Endothelial cell of umbilical vein (primary cell): ENCODE measurements at regions not wholly inside any gene's neighbourhood (a gene's known extent, or its start where the extent isn't known, plus 50 kb on each side); places are given as distances from the start of the nearest gene placed in this dataset.

Experiments
- BruUV-seq: library from RNA; stranded (reverse); fragments of 400-500 nt; replicated peaks from 2 replicates; lab custom pipeline; 2021; lab: Mats Ljungman, UMichigan
- CTCF ChIA-PET: fragments of 300-600, 350-600 bp; sonication (Branson Sonifier 250); formaldehyde crosslinking; loops from one replicate; lab custom pipeline; 2021; ENCODE audit warnings: antibody characterized with exemption, inconsistent platforms; lab: Charles Lee
- POLR2A ChIA-PET: fragments of 300-600, 350-600 bp; sonication (Branson Sonifier 250); formaldehyde crosslinking; loops from one replicate; lab custom pipeline; 2021; ENCODE audit warnings: antibody characterized with exemption, inconsistent platforms; lab: Charles Lee
- DNase-seq: peaks from one replicate; pipeline ENCODE4 v3.0.0-alpha.2; 2011; ENCODE audit warnings: low read depth, low spot score
- FAIRE-seq: peaks from 2 replicates; lab custom pipeline; 2011; peaks lifted over from hg19 to GRCh38; lab: Jason Lieb, UNC
- H2AFZ ChIP-seq: 2 replicates; pipeline ENCODE4 v1.6.0; 2012; ENCODE audit warnings: low read depth, low read length, control low read depth, inconsistent platforms
- H3K27ac ChIP-seq: 2 replicates; pipeline ENCODE4 v1.5.1; 2011; ENCODE audit warnings: low read depth, mild to moderate bottlenecking, control low read depth, low read length, moderate library complexity; ENCODE audit not compliant: insufficient read depth
- H3K27me3 ChIP-seq, 2 experiments: 2 replicates each; pipeline versions ENCODE4 v1.6.0 to v1.6.1; 2011; ENCODE audit warnings: low read length in 2 of 2, mixed read lengths in 1 of 2; ENCODE audit not compliant: control insufficient read depth in 2 of 2, insufficient read depth in 2 of 2
- H3K36me3 ChIP-seq, 2 experiments: 2 replicates in 1 of 2; 3 replicates in 1 of 2; pipeline ENCODE4 v1.5.1; 2011; ENCODE audit warnings: low read length in 2 of 2, mild to moderate bottlenecking in 1 of 2, moderate library complexity in 1 of 2; ENCODE audit not compliant: control insufficient read depth in 2 of 2, insufficient read depth in 2 of 2; ENCODE audit errors: extremely low read depth in 1 of 2
- H3K4me1 ChIP-seq: 3 replicates; pipeline ENCODE4 v1.5.1; 2011; ENCODE audit warnings: mild to moderate bottlenecking, low read length; ENCODE audit not compliant: control insufficient read depth, insufficient read depth; ENCODE audit errors: extremely low read depth
- H3K4me2 ChIP-seq: 2 replicates; pipeline ENCODE4 v1.6.1; 2011; ENCODE audit warnings: low read length, control low read depth, mixed read lengths; ENCODE audit not compliant: insufficient read depth
- H3K4me3 ChIP-seq, 3 experiments: fragments of 200-600 bp in 1 of 3; sonication (generic), shearing (Covaris generic) in 1 of 3; replicated peaks in 1 of 3; 2 replicates each; pipeline ENCODE4 v1.5.1; 2011 to 2016; ENCODE audit warnings: control low read depth in 3 of 3, low read length in 3 of 3, mild to moderate bottlenecking in 2 of 3, inconsistent platforms in 1 of 3, low read depth in 1 of 3, moderate library complexity in 1 of 3; ENCODE audit not compliant: insufficient read depth in 1 of 3
- H3K79me2 ChIP-seq: 2 replicates; pipeline ENCODE4 v1.6.0; 2012; ENCODE audit warnings: low read length, inconsistent platforms; ENCODE audit not compliant: control insufficient read depth, insufficient read depth
- H3K9ac ChIP-seq: replicated peaks from 2 replicates; pipeline ENCODE3; 2011; ENCODE audit warnings: low read length, control low read depth; ENCODE audit not compliant: insufficient read depth; ENCODE audit errors: extremely low read depth
- H3K9me1 ChIP-seq: replicated peaks from 3 replicates; pipeline ENCODE4 v1.6.0; 2011; ENCODE audit warnings: mild to moderate bottlenecking, low read length; ENCODE audit not compliant: control insufficient read depth, insufficient read depth; ENCODE audit errors: extremely low read depth
- H3K9me3 ChIP-seq: replicated peaks from 2 replicates; pipeline ENCODE4 v1.5.1; 2012; ENCODE audit warnings: low read length, inconsistent platforms; ENCODE audit not compliant: control insufficient read depth, insufficient read depth
- H4K20me1 ChIP-seq: replicated peaks from 2 replicates; pipeline ENCODE3; 2011; ENCODE audit warnings: mild to moderate bottlenecking, low read length; ENCODE audit not compliant: control insufficient read depth, insufficient read depth; ENCODE audit errors: extremely low read depth
- EZH2 ChIP-seq: IDR thresholded peaks from 2 replicates; pipeline ENCODE4 v1.6.1; 2012; ENCODE audit warnings: borderline replicate concordance, low read depth, mild to moderate bottlenecking, moderate library complexity, low read length, inconsistent platforms; ENCODE audit not compliant: severe bottlenecking
- FOS ChIP-seq: IDR thresholded peaks from 2 replicates; pipeline ENCODE4 v1.6.1; 2011; ENCODE audit warnings: mild to moderate bottlenecking, low read length, moderate library complexity, borderline replicate concordance; ENCODE audit not compliant: insufficient read depth
- GATA2 ChIP-seq: IDR thresholded peaks from 2 replicates; pipeline ENCODE4 v1.7.0; 2011; ENCODE audit warnings: low read depth, mild to moderate bottlenecking, moderate library complexity, mixed read lengths, low read length; ENCODE audit not compliant: insufficient read length, insufficient read depth
- JUN ChIP-seq: IDR thresholded peaks from 2 replicates; pipeline ENCODE4 v1.6.1; 2011; ENCODE audit warnings: borderline replicate concordance, low read depth; ENCODE audit not compliant: insufficient read length, insufficient read depth
- MYC ChIP-seq: IDR thresholded peaks from one replicate; pipeline ENCODE4 v1.6.1; 2011; ENCODE audit warnings: mild to moderate bottlenecking, low read depth, low read length
- POLR2A ChIP-seq: IDR thresholded peaks from 2 replicates; pipeline ENCODE4 v1.6.1; 2012; ENCODE audit warnings: low read depth, mild to moderate bottlenecking, control low read depth, low read length
- POLR2AphosphoS5 ChIP-seq: IDR thresholded peaks from 2 replicates; pipeline ENCODE4 v1.6.1; 2012; ENCODE audit warnings: low read depth, mild to moderate bottlenecking, control low read depth, low read length, moderate library complexity; ENCODE audit not compliant: insufficient read depth
- dilution Hi-C: fragments of 300-500 bp; cut with MboI; formaldehyde crosslinking; loops from one replicate; pipeline ENCODE4 v1.15.0; 2019; ENCODE audit warnings: low sequenced_read_pairs; ENCODE audit not compliant: extremely low pct_ligation_motif_present
- intact Hi-C: fragments of 100-400 bp; cut with micrococcal nuclease; formaldehyde crosslinking; loops from one replicate; pipeline ENCODE4 v1.10.0; 2022
- TF ChIP-seq, protein P1 (sequence below): IDR thresholded peaks from 2 replicates; pipeline ENCODE4 v1.6.1; 2011; ENCODE audit not compliant: insufficient read depth, insufficient read length
- TF ChIP-seq, protein P2 (sequence below), 2 donors: IDR thresholded peaks; 1 replicate in 1 of 2; 2 replicates in 1 of 2; pipeline ENCODE4 v1.5.1; 2011; ENCODE audit warnings: low read length in 2 of 2, mild to moderate bottlenecking in 2 of 2, moderate library complexity in 2 of 2, control low read depth in 1 of 2, inconsistent platforms in 1 of 2, low read depth in 1 of 2; ENCODE audit not compliant: insufficient read depth in 1 of 2; ENCODE audit errors: extremely low read depth in 1 of 2

DNA sequence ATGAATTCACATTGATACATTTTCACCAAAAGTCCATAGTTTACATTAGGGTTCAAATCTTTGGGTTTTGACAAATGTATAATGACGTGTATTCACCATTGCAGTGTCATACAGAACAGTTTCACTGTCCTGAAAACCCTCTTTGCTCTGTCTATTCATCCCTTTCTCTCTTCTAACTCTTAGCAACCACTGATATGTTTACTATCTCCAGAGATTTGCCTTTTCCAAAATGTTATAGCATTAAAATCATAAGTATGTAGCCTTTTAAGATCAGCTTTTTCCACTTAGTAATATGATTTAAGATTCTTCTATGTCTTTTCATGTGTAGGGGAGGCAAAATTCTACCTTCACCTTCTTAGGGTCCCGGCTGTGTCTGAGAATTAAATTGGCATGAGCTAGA is 203.8 kb downstream of the TPRG1 start:
- no peak overlapping the region for H3K4me3 ChIP-seq
- H3K9ac ChIP-seq, result no peak overlapping the region
- FAIRE-seq (no peak), DNase-seq (no peak)
- no peak overlapping the region for H3K27ac ChIP-seq
- no peaks in the 10 kb centered on the region for H3K9me1 ChIP-seq
- dilution Hi-C loops, result no loop called here
- no peaks in the 10 kb centered on the region for H3K27me3 ChIP-seq
- no TSS peak for BruUV-seq
- ChIA-PET POLR2A (no interaction called here), CTCF (no interaction called here)
- no peaks in the 10 kb centered on the region for H4K20me1 ChIP-seq
- no peaks in the 10 kb centered on the region for H3K4me1 ChIP-seq
- TF ChIP-seq JUN, result no peak
- no peak for TF ChIP-seq POLR2AphosphoS5
- TF ChIP-seq EZH2, result no peak
- TF ChIP-seq, protein P1, sequence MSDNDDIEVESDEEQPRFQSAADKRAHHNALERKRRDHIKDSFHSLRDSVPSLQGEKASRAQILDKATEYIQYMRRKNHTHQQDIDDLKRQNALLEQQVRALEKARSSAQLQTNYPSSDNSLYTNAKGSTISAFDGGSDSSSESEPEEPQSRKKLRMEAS, result no peak
- TF ChIP-seq MYC, result no peak
- TF ChIP-seq, protein P2, sequence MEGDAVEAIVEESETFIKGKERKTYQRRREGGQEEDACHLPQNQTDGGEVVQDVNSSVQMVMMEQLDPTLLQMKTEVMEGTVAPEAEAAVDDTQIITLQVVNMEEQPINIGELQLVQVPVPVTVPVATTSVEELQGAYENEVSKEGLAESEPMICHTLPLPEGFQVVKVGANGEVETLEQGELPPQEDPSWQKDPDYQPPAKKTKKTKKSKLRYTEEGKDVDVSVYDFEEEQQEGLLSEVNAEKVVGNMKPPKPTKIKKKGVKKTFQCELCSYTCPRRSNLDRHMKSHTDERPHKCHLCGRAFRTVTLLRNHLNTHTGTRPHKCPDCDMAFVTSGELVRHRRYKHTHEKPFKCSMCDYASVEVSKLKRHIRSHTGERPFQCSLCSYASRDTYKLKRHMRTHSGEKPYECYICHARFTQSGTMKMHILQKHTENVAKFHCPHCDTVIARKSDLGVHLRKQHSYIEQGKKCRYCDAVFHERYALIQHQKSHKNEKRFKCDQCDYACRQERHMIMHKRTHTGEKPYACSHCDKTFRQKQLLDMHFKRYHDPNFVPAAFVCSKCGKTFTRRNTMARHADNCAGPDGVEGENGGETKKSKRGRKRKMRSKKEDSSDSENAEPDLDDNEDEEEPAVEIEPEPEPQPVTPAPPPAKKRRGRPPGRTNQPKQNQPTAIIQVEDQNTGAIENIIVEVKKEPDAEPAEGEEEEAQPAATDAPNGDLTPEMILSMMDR (IDR thresholded peaks at IDR 0.05; ENCODE audit: extremely low read depth in 1 of 2, insufficient read depth in 1 of 2, low read depth in 1 of 2, low read length in 2 of 2), result no peak
- TF ChIP-seq GATA2, result no peak
- no peak for TF ChIP-seq POLR2A
- TF ChIP-seq FOS, result no peak
- intact Hi-C loops, result no loop called here
- H3K36me3 ChIP-seq, result no peaks in the 10 kb centered on the region
- H3K9me3 ChIP-seq, result no peaks in the 10 kb centered on the region
- H2AFZ ChIP-seq, result no peak overlapping the region
- no peak overlapping the region for H3K4me2 ChIP-seq
- no peaks in the 10 kb centered on the region for H3K79me2 ChIP-seq
